ENCODE measurements at regions not wholly inside any gene's neighbourhood (a gene's known extent, or its start where the extent isn't known, plus 50 kb on each side); places are given as distances from the start of the nearest gene placed in this dataset.

DNA sequence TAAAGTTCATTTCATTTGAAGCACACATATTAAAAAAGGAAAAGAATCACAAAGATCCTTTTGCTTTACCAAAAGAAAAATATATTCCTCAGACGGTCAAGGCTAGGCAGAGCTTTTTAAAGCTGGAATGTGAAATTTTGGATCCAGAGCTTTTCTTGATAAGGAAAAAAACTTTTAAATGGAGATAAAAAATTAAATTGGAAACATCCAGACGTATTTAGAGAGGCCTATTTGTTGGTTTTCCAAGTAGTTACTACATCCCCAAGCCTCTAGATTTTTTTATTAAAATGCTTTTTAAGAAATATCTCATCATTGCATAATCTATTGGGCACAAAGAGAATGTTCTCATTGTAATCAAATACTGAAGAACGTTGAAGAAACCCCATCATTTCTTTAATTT lies 385.7 kb upstream of the CITED2 start:
- Histone ChIP-seq H3K27ac (no peak overlapping the region), H3K9me3 (no peaks in the 10 kb centered on the region), H3K4me3 (no peak overlapping the region), H3K4me1 (peaks cover 48% of the 10 kb centered on the region), H3K36me3 (no peaks in the 10 kb centered on the region), H3K27me3 (ENCODE audit: low read depth) (no peaks in the 10 kb centered on the region)
- no peak for ATAC-seq
- intact Hi-C loops (cut with DNase I) = no loop called here
- DNase-seq = no peak
- TF ChIP-seq, protein P1, sequence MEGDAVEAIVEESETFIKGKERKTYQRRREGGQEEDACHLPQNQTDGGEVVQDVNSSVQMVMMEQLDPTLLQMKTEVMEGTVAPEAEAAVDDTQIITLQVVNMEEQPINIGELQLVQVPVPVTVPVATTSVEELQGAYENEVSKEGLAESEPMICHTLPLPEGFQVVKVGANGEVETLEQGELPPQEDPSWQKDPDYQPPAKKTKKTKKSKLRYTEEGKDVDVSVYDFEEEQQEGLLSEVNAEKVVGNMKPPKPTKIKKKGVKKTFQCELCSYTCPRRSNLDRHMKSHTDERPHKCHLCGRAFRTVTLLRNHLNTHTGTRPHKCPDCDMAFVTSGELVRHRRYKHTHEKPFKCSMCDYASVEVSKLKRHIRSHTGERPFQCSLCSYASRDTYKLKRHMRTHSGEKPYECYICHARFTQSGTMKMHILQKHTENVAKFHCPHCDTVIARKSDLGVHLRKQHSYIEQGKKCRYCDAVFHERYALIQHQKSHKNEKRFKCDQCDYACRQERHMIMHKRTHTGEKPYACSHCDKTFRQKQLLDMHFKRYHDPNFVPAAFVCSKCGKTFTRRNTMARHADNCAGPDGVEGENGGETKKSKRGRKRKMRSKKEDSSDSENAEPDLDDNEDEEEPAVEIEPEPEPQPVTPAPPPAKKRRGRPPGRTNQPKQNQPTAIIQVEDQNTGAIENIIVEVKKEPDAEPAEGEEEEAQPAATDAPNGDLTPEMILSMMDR (IDR thresholded peaks at IDR 0.05) = no peak

DNA sequence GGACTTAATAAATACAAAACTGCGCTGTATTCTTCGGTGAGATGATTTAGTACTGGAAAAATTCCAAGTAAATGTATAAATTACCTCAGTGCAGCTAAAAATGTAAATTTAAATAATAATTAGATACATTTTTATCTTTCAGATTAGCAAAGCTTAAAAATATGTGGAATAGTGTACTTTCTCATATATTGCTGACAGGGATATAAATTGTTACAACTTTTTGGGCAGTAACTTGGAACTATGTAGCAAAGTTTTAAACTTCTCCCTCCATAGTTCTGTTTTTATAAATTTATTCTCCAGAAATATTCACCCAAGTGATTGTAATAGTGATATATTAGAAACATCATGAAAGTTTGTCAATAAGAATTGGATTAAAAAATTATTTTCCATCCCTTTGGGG lies 384.6 kb upstream of the CITED2 start:
- ATAC-seq = no peak
- no peaks in the 10 kb centered on the region for H3K36me3 ChIP-seq
- H3K27ac ChIP-seq = no peak overlapping the region
- no peaks in the 10 kb centered on the region for H3K27me3 ChIP-seq (ENCODE audit: low read depth)
- H3K4me1 ChIP-seq = peaks cover 39% of the 10 kb centered on the region
- TF ChIP-seq, protein P1 (IDR thresholded peaks at IDR 0.05) = no peak
- no peaks in the 10 kb centered on the region for H3K9me3 ChIP-seq
- intact Hi-C loops (cut with DNase I) = loop anchor here (10.0 kb wide), 1 partner anchor 384 kb away; the partner anchor contains the start of gene CITED2
- no peak for DNase-seq
- no peak overlapping the region for H3K4me3 ChIP-seq

DNA sequence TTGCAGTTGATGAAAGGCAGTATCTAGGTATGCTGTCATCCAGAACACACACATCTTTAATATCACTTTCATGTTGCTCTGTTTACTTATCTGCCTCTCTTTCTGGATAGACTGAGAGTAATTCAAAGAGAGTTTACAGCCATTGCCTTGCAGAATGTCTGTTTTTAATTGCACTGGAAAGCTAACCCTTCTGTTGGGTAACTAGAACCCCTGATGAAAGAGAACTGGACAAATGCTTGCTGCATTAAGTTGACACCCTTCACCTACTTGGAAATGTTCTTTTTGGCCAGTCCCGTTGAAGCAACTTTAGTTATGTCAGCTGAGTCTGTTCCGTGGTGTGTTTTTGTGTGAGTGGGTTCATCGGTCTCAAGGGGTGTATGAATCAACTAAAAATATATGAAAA lies 383.8 kb upstream of the CITED2 start:
- DNase-seq (no peak), ATAC-seq (peak; percentile 49 to 56)
- intact Hi-C loops (cut with DNase I) = loop anchor here (10.0 kb wide), 1 partner anchor 383 kb away; the partner anchor contains the start of gene CITED2
- TF ChIP-seq, protein P1 (IDR thresholded peaks at IDR 0.05) = no peak
- Histone ChIP-seq H3K36me3 (no peaks in the 10 kb centered on the region), H3K27ac (peak overlapping the region; percentile 25), H3K4me3 (no peak overlapping the region), H3K27me3 (ENCODE audit: low read depth) (no peaks in the 10 kb centered on the region), H3K9me3 (no peaks in the 10 kb centered on the region), H3K4me1 (peaks cover 31% of the 10 kb centered on the region)

DNA sequence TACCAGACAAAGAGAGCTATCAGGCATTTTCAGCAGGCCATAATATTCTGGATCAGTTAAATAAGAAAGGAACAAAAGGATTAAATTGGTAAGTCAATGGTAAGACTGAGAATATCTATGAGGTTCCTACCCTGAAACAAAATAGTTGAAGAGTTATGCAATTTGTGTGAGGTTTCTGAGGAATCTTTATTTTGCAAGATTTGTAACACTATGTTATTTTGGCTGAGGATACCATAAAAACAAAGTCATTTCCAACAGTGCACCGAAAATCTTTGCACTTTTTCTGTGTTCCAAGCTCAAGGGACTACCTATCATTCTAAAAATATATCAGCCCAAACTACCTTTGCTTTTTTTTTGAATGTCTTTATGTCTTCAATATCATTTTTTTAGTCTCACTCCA lies 383.3 kb upstream of the CITED2 start:
- DNase-seq = no peak
- no peaks in the 10 kb centered on the region for H3K27me3 ChIP-seq (ENCODE audit: low read depth)
- H3K27ac ChIP-seq = peak overlapping the region; percentile 21
- TF ChIP-seq, protein P1 (IDR thresholded peaks at IDR 0.05) = no peak
- no peak for ATAC-seq
- peaks cover 27% of the 10 kb centered on the region for H3K4me1 ChIP-seq
- H3K36me3 ChIP-seq = no peaks in the 10 kb centered on the region
- H3K4me3 ChIP-seq = no peak overlapping the region
- intact Hi-C loops (cut with DNase I) = loop anchor here (10.0 kb wide), 1 partner anchor 383 kb away; the partner anchor contains the start of gene CITED2
- H3K9me3 ChIP-seq = no peaks in the 10 kb centered on the region

DNA sequence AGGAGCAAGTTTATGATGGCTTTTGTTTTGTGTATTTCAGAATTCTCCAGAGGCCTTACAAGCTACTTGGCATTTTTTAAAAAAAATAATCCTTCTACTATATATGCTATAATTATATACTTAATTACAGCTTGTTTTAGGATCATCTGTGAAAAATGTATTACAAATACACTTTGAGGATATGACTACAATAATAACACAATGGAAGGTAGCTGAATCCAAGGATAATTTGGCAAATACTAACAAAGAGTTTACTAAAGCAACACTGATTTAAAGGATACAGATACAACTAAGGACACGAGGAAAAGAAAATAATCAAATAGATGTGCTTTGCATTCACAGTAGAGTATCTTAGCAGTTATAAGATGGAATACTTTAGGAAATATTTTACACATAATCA lies 381.9 kb upstream of the CITED2 start:
- Histone ChIP-seq H3K4me3 (no peak overlapping the region), H3K4me1 (peaks cover 21% of the 10 kb centered on the region), H3K36me3 (no peaks in the 10 kb centered on the region), H3K27me3 (ENCODE audit: low read depth) (no peaks in the 10 kb centered on the region), H3K27ac (no peak overlapping the region), H3K9me3 (no peaks in the 10 kb centered on the region)
- no peak for ATAC-seq
- DNase-seq = no peak
- intact Hi-C loops (cut with DNase I) = loop anchor here (10.0 kb wide), 1 partner anchor 382 kb away; the partner anchor contains the start of gene CITED2
- TF ChIP-seq, protein P1 (IDR thresholded peaks at IDR 0.05) = no peak

All from lower lobe of right lung (tissue), 2 donors.